Embryonic facial prominence (tissue), 1 donor: ENCODE measurements at regions not wholly inside any gene's neighbourhood (a gene's known extent, or its start where the extent isn't known, plus 50 kb on each side); places are given as distances from the start of the nearest gene placed in this dataset.
A peak's percentile ranks its signal among the peaks of the same experiment; 100 is the strongest.

ENCODE experiments used
- DNase-seq: peaks from one replicate; pipeline ENCODE4 v3.0.0-alpha.2; 2016; ENCODE audit errors: extremely low spot score

- DNase-seq = no peak
These were observed 154.7 kb upstream of the ZNF536 start for GRCh38 chr19:30217461-30217860.

DNA sequence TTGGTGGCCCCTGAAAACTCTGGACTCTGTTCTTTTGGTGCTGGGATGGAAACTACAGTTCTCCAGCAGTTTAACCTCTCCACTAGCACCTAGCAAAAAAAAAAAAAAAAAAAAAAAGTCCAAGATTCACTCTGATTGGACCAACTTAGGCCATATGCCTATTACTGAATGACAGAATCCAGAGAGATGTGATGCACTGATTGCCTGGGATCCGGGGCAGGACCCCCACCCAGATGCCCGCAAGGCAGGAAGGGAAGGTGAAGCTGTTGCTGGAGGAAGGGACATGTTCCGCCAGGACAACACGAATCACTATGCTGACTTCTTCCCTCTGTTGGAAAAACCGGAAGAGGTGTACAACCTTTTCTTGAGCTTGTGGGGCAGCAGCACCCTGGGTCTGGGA lies 152.5 kb upstream of the ZNF536 start:
- no peak for DNase-seq

DNA sequence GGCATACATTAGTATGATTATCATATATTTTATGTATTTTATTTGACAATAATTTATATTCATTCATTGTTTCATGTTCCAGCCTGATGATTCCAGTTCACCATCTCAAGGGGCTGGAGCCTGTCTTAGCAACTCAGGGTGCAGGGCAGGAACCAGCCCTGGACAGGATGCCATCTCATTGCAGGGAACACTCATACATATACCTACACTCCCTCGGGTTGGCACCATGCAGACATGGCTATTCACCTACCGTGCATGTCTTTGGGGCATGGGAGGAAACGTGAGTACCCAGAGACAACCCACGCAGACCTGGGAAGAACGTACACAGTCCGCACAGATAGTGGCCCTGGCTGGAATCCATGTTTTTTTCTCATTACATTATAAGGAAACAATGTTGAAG lies 151.0 kb upstream of the ZNF536 start:
- no peak for DNase-seq

- DNase-seq = no peak
These were observed 149.7 kb upstream of the ZNF536 start for GRCh38 chr19:30222428-30222873.

GRCh38 chr19:30222992-30223865 lies 149.0 kb upstream of the ZNF536 start:
- no peak for DNase-seq

- no peak for DNase-seq
These were observed 148.1 kb upstream of the ZNF536 start for GRCh38 chr19:30223866-30224688.

DNA sequence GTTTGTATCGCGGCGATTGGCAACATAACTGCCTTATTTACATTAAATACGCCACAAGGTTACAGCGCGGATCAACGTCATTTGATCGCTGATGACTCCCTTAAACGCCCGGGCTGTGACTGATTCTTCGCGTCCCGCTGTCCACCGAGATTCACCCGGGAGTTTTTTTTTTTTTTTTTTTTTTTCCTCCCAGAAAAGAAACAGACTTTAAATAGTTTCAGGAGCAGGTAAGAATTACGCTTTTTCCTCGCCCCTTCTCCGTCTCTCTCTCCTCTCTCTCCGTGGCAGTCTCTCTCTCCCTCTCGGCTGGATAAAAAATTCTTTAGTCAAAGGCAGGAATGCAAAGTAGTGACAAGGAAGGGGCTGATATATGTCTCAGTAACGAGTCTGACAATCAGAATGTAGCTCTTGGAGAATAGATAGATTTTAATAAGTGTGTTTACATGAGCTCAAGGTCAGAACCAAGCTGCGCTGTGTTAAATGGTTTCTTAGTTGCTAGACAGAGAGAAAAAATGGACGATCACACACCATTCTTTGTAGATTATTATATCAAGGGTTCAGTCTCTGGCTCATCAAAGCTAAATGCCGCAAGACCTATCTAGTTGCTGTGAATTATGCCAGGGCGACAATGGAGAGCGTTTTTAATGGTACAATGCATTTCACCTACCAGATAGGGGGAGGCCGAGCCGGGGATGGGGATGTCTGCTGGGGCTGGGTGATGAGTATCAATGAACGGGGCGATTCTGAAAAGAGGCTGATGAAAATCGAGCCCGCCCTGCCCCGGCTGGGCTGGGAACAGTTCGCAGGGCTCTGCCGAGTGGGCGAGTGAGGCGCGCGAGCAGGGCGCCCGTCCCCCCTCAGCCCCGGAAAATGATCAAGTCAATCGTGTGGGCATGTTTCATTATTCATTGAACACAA lies 147.2 kb upstream of the ZNF536 start:
- DNase-seq = no peak

- no peak for DNase-seq
These were observed 146.3 kb upstream of the ZNF536 start for GRCh38 chr19:30225676-30226463.

DNA sequence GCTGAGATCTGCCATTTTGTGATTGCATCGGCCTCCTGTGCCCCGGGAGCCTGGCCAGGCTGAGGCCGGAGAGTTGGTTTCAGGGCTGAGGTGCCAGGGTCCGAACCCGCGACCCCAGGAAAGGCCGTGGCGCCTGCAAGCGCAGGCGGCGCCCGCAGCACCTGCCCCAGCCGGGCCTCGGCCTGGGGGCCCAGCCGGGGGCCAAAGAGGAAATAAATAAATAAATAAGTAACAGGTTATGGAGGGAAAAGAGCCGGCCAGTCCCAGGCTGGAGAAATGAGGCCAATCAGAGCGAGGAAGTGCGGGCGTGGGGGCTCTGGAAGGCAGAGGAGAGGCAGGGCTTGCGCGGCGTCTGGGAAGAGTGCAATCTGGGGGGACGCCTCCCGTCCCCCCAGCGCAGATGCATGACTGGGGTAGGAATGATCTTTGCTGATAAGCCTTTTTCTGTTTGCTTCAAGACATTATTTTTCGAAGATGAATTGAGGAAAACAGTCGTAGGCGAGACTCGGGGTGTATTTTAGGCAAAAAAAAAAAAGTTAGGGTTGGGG lies 145.6 kb upstream of the ZNF536 start:
- DNase-seq = no peak

DNA sequence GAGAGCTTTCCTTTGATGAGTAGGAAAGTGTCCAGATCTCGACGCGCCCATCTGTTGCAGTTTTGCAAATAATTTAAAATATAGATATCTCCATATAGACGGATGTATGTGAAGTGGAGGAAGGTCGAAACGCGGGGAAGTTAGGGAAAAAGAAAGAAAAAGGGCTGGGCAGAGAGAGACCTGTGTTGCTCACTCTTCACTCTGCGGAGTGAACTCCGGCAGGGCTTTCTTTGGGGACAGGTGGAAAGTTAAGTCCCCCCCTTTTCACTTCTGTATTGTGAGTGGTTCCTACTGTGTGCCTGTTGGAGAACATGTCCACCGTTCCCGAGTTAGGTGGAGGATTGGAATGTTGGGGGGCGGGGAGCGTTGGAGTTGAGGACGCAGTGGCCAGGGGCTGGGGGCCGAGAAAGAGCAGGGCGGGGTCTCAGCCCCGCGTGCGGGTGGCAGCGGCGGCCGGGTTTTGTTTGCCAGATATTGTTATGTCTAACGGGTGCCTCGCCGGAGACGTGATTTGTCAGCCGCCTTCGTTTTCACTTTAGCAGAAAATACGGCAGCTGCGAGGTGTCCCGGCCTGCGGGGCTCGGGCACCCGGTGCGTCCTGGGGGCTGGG lies 145.1 kb upstream of the ZNF536 start:
- no peak for DNase-seq

DNA sequence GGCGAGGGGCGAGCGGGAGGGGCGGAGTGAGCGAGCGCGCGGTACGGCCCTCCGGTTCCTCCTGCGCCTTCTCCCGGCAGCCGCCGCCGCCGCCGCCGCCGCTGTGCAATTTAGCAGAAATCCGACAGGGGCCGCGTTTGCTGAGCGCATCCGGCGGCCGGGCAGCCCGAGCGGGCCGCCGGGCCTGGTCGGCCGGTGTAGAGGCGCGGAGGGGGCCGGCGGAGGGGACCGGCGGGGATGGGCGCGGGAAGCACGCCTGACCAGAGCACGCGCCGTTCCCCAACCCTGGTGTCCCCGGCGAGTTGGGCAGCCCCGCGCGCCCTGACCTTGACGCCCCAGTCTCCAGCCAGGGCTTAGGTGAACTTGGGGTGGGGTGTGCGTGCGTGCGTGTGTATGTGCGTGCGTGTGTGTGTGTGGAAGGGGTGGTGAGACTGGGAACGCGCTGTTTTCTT lies 144.5 kb upstream of the ZNF536 start:
- peak; percentile 32 for DNase-seq

DNA sequence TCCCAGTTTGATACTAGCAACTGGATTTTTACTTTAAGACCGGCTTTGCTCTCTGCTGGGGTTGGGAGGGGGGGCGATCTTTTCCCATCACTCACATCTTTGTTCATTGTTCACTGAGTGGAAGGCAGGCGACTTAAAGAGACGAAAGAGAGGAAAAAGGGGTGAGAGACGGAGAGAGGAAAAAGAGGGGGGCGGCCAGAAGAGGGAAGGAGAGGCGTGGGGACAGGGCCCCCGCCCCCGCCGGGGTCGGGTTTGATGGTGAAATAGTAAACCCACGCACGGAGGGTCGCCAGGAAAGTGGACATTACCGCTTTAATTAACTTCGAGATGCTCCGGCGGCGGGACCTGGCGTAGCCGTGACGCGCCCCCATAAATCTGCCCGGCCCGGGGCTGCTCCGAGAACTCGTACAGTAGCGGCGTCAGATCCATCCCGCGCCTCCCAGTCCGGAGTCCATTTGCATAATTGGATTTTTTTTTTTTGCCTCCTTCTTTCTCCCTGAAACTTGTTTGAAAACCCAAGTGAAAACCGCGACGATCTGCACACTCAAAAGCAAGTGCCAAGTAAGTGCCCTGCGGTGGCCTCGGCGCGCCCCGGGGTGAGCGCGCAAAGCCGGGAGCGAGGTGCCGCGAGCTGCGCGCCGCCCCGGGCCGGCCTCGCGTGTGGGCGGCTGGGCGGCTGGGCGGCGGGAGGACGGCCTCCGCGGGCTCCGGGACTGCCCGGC lies 143.9 kb upstream of the ZNF536 start:
- no peak for DNase-seq

DNA sequence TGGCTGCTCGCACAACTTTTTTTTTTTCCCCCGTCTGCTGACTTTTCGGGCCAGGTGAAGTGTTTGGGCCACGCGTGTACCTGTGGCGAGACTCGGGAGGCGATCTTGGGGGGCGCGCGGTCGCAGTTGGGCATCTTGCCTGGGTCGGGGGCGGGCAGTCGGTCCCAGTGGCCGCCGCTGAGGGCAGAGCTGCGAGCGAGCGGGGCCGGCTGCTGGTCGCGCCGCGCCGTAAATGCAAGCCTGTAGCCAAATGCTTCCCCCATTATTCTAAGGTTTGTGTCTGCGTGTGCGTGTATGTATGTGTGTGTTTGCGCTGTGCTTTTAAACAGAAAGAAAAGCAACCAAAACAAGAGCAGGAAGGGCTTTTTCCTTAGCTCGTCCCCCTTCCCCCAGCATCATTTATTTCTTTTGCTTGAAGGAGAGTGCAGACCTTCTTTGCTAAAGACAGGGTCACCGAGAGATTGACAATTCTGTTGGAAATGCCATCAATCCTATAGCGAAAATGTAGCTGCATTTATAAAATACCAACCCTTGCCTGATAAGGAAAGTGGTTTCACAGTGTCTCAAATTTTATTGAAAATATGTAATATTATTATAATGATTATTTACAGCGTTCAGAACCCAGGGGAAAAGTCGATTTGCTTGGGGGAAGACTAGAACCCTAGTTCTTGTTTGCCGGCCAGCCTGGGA lies 143.2 kb upstream of the ZNF536 start:
- no peak for DNase-seq

DNA sequence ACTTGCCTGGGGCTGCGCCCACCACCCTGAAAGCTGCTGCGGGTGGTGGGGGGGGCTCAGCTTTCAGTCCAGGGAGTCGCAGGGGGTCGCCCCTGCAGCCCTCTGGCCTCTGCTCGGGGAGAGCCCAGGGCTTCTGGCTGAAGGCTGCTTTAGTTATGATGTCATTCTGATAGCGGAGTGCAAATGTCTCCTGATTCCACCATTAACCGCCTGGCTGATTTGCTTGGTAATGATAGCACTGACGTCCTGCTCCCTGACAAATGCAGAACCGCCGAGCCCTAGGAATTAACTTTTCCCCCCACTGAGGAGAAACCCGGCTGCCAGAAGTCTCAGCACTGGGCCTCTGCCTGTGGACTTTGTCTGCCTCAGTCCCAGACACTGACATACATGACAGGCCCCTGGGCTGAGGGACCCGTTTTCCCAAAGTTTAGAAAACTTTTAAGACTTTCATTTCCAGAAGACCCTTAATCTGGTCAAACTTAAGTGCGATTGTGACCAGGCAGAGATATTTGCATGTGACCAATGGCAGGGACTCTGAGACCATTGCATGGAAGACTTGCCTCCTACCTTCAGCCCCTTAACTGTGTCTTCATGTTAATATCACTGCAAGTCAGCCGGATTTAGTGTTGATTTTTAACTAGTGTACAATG lies 142.5 kb upstream of the ZNF536 start:
- DNase-seq = no peak

GRCh38 chr19:30231408-30232318 lies 140.5 kb upstream of the ZNF536 start:
- DNase-seq = no peak

GRCh38 chr19:30233375-30233774 lies 138.8 kb upstream of the ZNF536 start:
- DNase-seq = no peak

GRCh38 chr19:30235946-30236345 lies 136.2 kb upstream of the ZNF536 start:
- no peak for DNase-seq
